CD14-positive monocyte (primary cell): ENCODE measurements at regions not wholly inside any gene's neighbourhood (a gene's known extent, or its start where the extent isn't known, plus 50 kb on each side); places are given as distances from the start of the nearest gene placed in this dataset.

Experiments
- DNase-seq, 3 donors: peaks; one replicate each; pipeline ENCODE4 v3.0.0-alpha.2; 2011 to 2022
- H2AFZ ChIP-seq: 2 replicates; pipeline ENCODE4 v1.6.0; 2012; ENCODE audit warnings: mild to moderate bottlenecking, low read depth, low read length, inconsistent platforms; ENCODE audit not compliant: insufficient read depth, poor library complexity, severe bottlenecking
- H3K27ac ChIP-seq, 2 donors: 1 replicate in 1 of 2; 2 replicates in 1 of 2; pipeline ENCODE4 v1.5.1; 2012 to 2013; ENCODE audit warnings: low read length in 2 of 2, control low read depth in 1 of 2, inconsistent platforms in 1 of 2, low read depth in 1 of 2, mild to moderate bottlenecking in 1 of 2
- H3K27me3 ChIP-seq, 2 donors: one replicate each; pipeline versions ENCODE4 v1.6.0 to v1.6.1; 2011 to 2013; ENCODE audit warnings: low read length in 2 of 2; ENCODE audit not compliant: control insufficient read depth in 2 of 2, insufficient read depth in 2 of 2
- H3K36me3 ChIP-seq, 2 donors: replicated peaks in 1 of 2; 1 replicate in 1 of 2; 2 replicates in 1 of 2; pipeline versions ENCODE4 v1.5.1 to v1.6.1; 2012 to 2013; ENCODE audit warnings: low read length in 2 of 2, control low read depth in 1 of 2, inconsistent platforms in 1 of 2, mild to moderate bottlenecking in 1 of 2; ENCODE audit not compliant: insufficient read depth in 2 of 2, control insufficient read depth in 1 of 2
- H3K4me1 ChIP-seq, 2 donors: 1 replicate in 1 of 2; 2 replicates in 1 of 2; pipeline versions ENCODE4 v1.5.1 to v1.6.1; 2012 to 2013; ENCODE audit warnings: low read length in 2 of 2, control low read depth in 1 of 2, inconsistent platforms in 1 of 2, mild to moderate bottlenecking in 1 of 2, moderate library complexity in 1 of 2; ENCODE audit not compliant: insufficient read depth in 2 of 2, control insufficient read depth in 1 of 2
- H3K4me2 ChIP-seq: replicated peaks from 2 replicates; pipeline ENCODE3; 2012; ENCODE audit warnings: low read length, moderate library complexity, mild to moderate bottlenecking; ENCODE audit not compliant: poor library complexity, severe bottlenecking; ENCODE audit errors: extremely low read depth
- H3K4me3 ChIP-seq, 3 experiments: fragments of 200-600 bp in 1 of 3; sonication (generic) in 1 of 3; replicated peaks in 1 of 3; 1 replicate in 2 of 3; 2 replicates in 1 of 3; pipeline ENCODE4 v1.5.1; 2011 to 2013; ENCODE audit warnings: low read length in 3 of 3, mild to moderate bottlenecking in 3 of 3, control low read depth in 2 of 3, low read depth in 2 of 3, inconsistent platforms in 1 of 3, moderate library complexity in 1 of 3
- H3K79me2 ChIP-seq: 2 replicates; pipeline ENCODE4 v1.6.0; 2012; ENCODE audit warnings: mild to moderate bottlenecking, control low read depth, inconsistent platforms, low read length, moderate library complexity; ENCODE audit not compliant: insufficient read depth
- H3K9ac ChIP-seq: 2 replicates; pipeline ENCODE4 v1.6.0; 2017; ENCODE audit warnings: low read length, mild to moderate bottlenecking; ENCODE audit not compliant: insufficient read depth, poor library complexity, severe bottlenecking
- H3K9me3 ChIP-seq, 2 donors: replicated peaks in 1 of 2; 1 replicate in 1 of 2; 2 replicates in 1 of 2; pipeline versions ENCODE4 v1.5.1 to v1.6.1; 2012 to 2013; ENCODE audit warnings: low read length in 2 of 2, control low read depth in 1 of 2; ENCODE audit not compliant: control insufficient read depth in 1 of 2, insufficient read depth in 1 of 2
- H4K20me1 ChIP-seq: 2 replicates; pipeline ENCODE4 v1.6.0; 2012; ENCODE audit warnings: mild to moderate bottlenecking, low read length, control low read depth, moderate library complexity; ENCODE audit not compliant: insufficient read depth
- H3K27ac Mint-ChIP-seq, 7 donors: one replicate each; pipeline ENCODE4 v1.8.0; 2020; ENCODE audit warnings: mild to moderate bottlenecking in 7 of 7, mixed read lengths in 7 of 7, moderate library complexity in 6 of 7, inconsistent platforms in 2 of 7
- H3K27me3 Mint-ChIP-seq, 3 donors: one replicate each; pipeline ENCODE4 v1.8.0; 2021 to 2022; ENCODE audit warnings: low read depth in 3 of 3, mild to moderate bottlenecking in 3 of 3, mixed read lengths in 3 of 3, moderate library complexity in 3 of 3, inconsistent platforms in 1 of 3
- H3K36me3 Mint-ChIP-seq, 2 donors: one replicate each; pipeline ENCODE4 v1.8.0; 2020; ENCODE audit warnings: mixed read lengths in 2 of 2, inconsistent platforms in 1 of 2, mild to moderate bottlenecking in 1 of 2
- H3K4me1 Mint-ChIP-seq: one replicate; pipeline ENCODE4 v1.8.0; 2020; ENCODE audit warnings: mild to moderate bottlenecking, mixed read lengths
- H3K4me3 Mint-ChIP-seq, 2 donors: one replicate each; pipeline ENCODE4 v1.8.0; 2020; ENCODE audit warnings: mild to moderate bottlenecking in 2 of 2, mixed read lengths in 2 of 2, moderate library complexity in 1 of 2
- H3K9me3 Mint-ChIP-seq, 7 donors: one replicate each; pipeline ENCODE4 v1.8.0; 2020 to 2022; ENCODE audit warnings: mixed read lengths in 7 of 7, mild to moderate bottlenecking in 6 of 7, moderate library complexity in 6 of 7, inconsistent platforms in 2 of 7
- WGBS: methylation state at CpG from one replicate; pipeline ENCODE4 v1.1.5; 2013; ENCODE audit warnings: missing lambda C conversion rate; ENCODE audit not compliant: insufficient coverage; 5-methylcytosine and 5-hydroxymethylcytosine counted together
- intact Hi-C, 2 donors: fragments of 100-400 bp; cut with micrococcal nuclease; formaldehyde crosslinking; loops; one replicate each; pipeline versions ENCODE4 v1.15.0 to v1.15.1; 2023
- TF ChIP-seq, protein P1 (sequence below): fragments of 200-600 bp; IDR thresholded peaks from one replicate; pipeline ENCODE4 v1.8.0; 2022; ENCODE audit warnings: antibody characterized with exemption, mild to moderate bottlenecking

DNA sequence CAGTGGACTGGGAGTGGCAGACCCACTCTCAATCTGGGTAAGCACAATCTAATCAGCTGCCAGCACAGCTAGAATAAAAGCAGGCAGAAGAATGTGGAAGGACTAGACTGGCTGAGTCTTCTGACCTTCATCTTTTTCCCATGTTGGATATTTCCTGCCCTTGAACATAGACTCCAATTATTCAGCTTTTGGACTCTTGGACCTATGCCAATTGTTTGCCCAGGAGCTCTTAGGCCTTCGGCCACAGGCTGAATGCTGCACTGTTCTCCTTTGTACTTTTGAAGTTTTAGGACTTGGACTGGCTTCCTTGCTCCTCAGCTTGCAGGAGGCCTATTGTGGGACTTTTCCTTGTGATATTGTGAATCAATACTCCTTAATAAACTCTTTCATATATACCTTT lies 477.7 kb upstream of the ZNF385D start:
- TF ChIP-seq, protein P1, sequence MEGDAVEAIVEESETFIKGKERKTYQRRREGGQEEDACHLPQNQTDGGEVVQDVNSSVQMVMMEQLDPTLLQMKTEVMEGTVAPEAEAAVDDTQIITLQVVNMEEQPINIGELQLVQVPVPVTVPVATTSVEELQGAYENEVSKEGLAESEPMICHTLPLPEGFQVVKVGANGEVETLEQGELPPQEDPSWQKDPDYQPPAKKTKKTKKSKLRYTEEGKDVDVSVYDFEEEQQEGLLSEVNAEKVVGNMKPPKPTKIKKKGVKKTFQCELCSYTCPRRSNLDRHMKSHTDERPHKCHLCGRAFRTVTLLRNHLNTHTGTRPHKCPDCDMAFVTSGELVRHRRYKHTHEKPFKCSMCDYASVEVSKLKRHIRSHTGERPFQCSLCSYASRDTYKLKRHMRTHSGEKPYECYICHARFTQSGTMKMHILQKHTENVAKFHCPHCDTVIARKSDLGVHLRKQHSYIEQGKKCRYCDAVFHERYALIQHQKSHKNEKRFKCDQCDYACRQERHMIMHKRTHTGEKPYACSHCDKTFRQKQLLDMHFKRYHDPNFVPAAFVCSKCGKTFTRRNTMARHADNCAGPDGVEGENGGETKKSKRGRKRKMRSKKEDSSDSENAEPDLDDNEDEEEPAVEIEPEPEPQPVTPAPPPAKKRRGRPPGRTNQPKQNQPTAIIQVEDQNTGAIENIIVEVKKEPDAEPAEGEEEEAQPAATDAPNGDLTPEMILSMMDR = no peak
- no CpG with 5 or more reads among the region's 1 CpG for WGBS
- no peak overlapping the region for H2AFZ ChIP-seq

DNA sequence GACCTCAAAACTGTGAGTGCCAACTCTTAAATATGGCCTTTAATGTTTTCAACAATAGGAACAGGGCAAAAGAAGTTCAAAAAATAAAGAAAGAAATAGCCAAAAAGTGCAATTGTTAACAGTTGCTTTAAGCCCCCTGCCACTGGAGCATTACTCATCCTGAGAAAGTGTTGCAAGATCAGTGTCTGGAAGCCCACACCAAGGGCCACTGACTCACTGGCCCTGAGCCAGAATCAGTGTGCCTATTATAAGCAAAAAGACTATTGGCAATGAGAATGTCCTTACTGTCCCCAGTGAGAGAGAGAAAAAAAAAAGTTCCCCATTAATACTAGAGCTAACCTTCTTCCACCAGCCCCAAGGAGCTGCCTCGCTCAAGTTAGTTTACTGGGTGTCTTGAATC lies 480.1 kb upstream of the ZNF385D start:
- no peak overlapping the region for H3K4me3 ChIP-seq
- peaks cover 6% of the 10 kb centered on the region for H3K4me1 Mint-ChIP-seq
- TF ChIP-seq, protein P1 = no peak
- H3K27me3 ChIP-seq = no peaks in the 10 kb centered on the region
- H3K36me3 ChIP-seq = no peaks in the 10 kb centered on the region
- intact Hi-C loops = no loop called here
- no peak overlapping the region for H3K9ac ChIP-seq
- H3K4me1 ChIP-seq = no peaks in the 10 kb centered on the region
- no peak overlapping the region for H2AFZ ChIP-seq
- H3K79me2 ChIP-seq = no peaks in the 10 kb centered on the region
- 100% methylated on average over 1 of the region's 1 CpG for WGBS
- H3K4me3 Mint-ChIP-seq = no peak overlapping the region
- H3K27me3 Mint-ChIP-seq = no peaks in the 10 kb centered on the region
- peak in 1 of 3 donors; percentile 3 for DNase-seq
- H3K36me3 Mint-ChIP-seq = no peaks in the 10 kb centered on the region
- H3K4me2 ChIP-seq = no peak overlapping the region
- no peak overlapping the region for H3K27ac ChIP-seq
- H3K27ac Mint-ChIP-seq = peak overlapping the region in 1 of 7 donors; percentile 10
- H3K9me3 ChIP-seq = no peaks in the 10 kb centered on the region
- no peaks in the 10 kb centered on the region for H4K20me1 ChIP-seq
- H3K9me3 Mint-ChIP-seq = peaks cover 0 to 7% (median 5%) of the 10 kb centered on the region in 7 donors

More for the DNA sequence above, 477.7 kb upstream of the ZNF385D start:
- intact Hi-C loops = no loop called here
- H4K20me1 ChIP-seq = no peaks in the 10 kb centered on the region
- H3K4me1 ChIP-seq = no peaks in the 10 kb centered on the region
- H3K9me3 ChIP-seq = no peaks in the 10 kb centered on the region
- peaks cover 2% of the 10 kb centered on the region for H3K4me1 Mint-ChIP-seq
- peaks cover 0 to 7% (median 5%) of the 10 kb centered on the region in 7 donors for H3K9me3 Mint-ChIP-seq
- no peaks in the 10 kb centered on the region for H3K36me3 Mint-ChIP-seq
- no peaks in the 10 kb centered on the region for H3K36me3 ChIP-seq
- H3K9ac ChIP-seq = no peak overlapping the region
- H3K4me3 Mint-ChIP-seq = no peak overlapping the region
- no peak overlapping the region for H3K27ac Mint-ChIP-seq
- H3K27ac ChIP-seq = no peak overlapping the region
- no peaks in the 10 kb centered on the region for H3K27me3 ChIP-seq
- no peak overlapping the region for H3K4me3 ChIP-seq
- no peak for DNase-seq
- H3K27me3 Mint-ChIP-seq = no peaks in the 10 kb centered on the region
- no peaks in the 10 kb centered on the region for H3K79me2 ChIP-seq
- no peak overlapping the region for H3K4me2 ChIP-seq
